ENCODE measurements at regions not wholly inside any gene's neighbourhood (a gene's known extent, or its start where the extent isn't known, plus 50 kb on each side); places are given as distances from the start of the nearest gene placed in this dataset.

GRCh38 chr5:113680534-113680933 is 167.0 kb downstream of the YTHDC2 start:
- TF ChIP-seq CTCF (IDR thresholded peaks at IDR 0.05) (no peak), POLR2A (IDR thresholded peaks at IDR 0.05) (no peak), EP300 (IDR thresholded peaks at IDR 0.05) (no peak)

All from tibial nerve (tissue), 4 donors.